Keratinocyte (primary cell): ENCODE measurements at regions not wholly inside any gene's neighbourhood (a gene's known extent, or its start where the extent isn't known, plus 50 kb on each side); places are given as distances from the start of the nearest gene placed in this dataset.

Experiments
- DNase-seq: peaks from one replicate; pipeline ENCODE4 v3.0.0-alpha.2; 2011; ENCODE audit warnings: low read depth, missing footprints, low spot score
- FAIRE-seq: peaks from 2 replicates; lab custom pipeline; 2011; peaks lifted over from hg19 to GRCh38; lab: Jason Lieb, UNC
- H2AFZ ChIP-seq: 2 replicates; pipeline ENCODE4 v1.6.0; 2012; ENCODE audit warnings: low read length, control low read depth, inconsistent platforms; ENCODE audit not compliant: control insufficient read depth
- H3K27ac ChIP-seq: 2 replicates; pipeline ENCODE4 v1.5.1; 2011; ENCODE audit warnings: low read length; ENCODE audit not compliant: control insufficient read depth, insufficient read depth
- H3K27me3 ChIP-seq: 3 replicates; pipeline ENCODE4 v1.6.0; 2011; ENCODE audit warnings: low read length; ENCODE audit not compliant: control insufficient read depth, insufficient read depth; ENCODE audit errors: extremely low read depth
- H3K36me3 ChIP-seq, 2 experiments: 2 replicates in 1 of 2; 3 replicates in 1 of 2; pipeline ENCODE4 v1.5.1; 2011; ENCODE audit warnings: low read length in 2 of 2, mild to moderate bottlenecking in 1 of 2; ENCODE audit not compliant: control insufficient read depth in 2 of 2, insufficient read depth in 2 of 2; ENCODE audit errors: extremely low read depth in 1 of 2
- H3K4me1 ChIP-seq: 3 replicates; pipeline ENCODE4 v1.5.1; 2011; ENCODE audit warnings: low read length; ENCODE audit not compliant: control insufficient read depth, insufficient read depth; ENCODE audit errors: extremely low read depth
- H3K4me2 ChIP-seq: 3 replicates; pipeline ENCODE4 v1.6.0; 2011; ENCODE audit warnings: low read depth, low read length; ENCODE audit not compliant: control insufficient read depth, insufficient read depth; ENCODE audit errors: extremely low read depth
- H3K4me3 ChIP-seq, 3 experiments: fragments of 200-600 bp in 1 of 3; sonication (generic) in 1 of 3; 2 replicates in 2 of 3; 3 replicates in 1 of 3; pipeline ENCODE4 v1.5.1; 2011 to 2016; ENCODE audit warnings: low read length in 3 of 3, mild to moderate bottlenecking in 3 of 3, control low read depth in 2 of 3, inconsistent platforms in 1 of 3, low read depth in 1 of 3, mixed read lengths in 1 of 3, mixed run types in 1 of 3, moderate library complexity in 1 of 3; ENCODE audit not compliant: control insufficient read depth in 2 of 3, insufficient read depth in 2 of 3; ENCODE audit errors: extremely low read depth in 1 of 3
- H3K79me2 ChIP-seq: 2 replicates; pipeline ENCODE4 v1.6.0; 2012; ENCODE audit warnings: low read length; ENCODE audit not compliant: control insufficient read depth, insufficient read depth
- H3K9ac ChIP-seq: 3 replicates; pipeline ENCODE4 v1.6.0; 2011; ENCODE audit warnings: low read length; ENCODE audit not compliant: control insufficient read depth, insufficient read depth; ENCODE audit errors: extremely low read depth
- H3K9me1 ChIP-seq: 3 replicates; pipeline ENCODE4 v1.6.0; 2011; ENCODE audit warnings: low read length; ENCODE audit not compliant: control insufficient read depth, insufficient read depth; ENCODE audit errors: extremely low read depth
- H3K9me3 ChIP-seq: 2 replicates; pipeline ENCODE4 v1.5.1; 2012; ENCODE audit warnings: low read depth, low read length; ENCODE audit not compliant: control insufficient read depth
- H4K20me1 ChIP-seq: 3 replicates; pipeline ENCODE4 v1.6.0; 2011; ENCODE audit warnings: low read length; ENCODE audit not compliant: control insufficient read depth, insufficient read depth; ENCODE audit errors: extremely low read depth
- CTCF ChIP-seq, 3 experiments: IDR thresholded peaks in 1 of 3; conservative IDR thresholded peaks in 1 of 3; optimal IDR thresholded peaks in 1 of 3; 2 replicates in 2 of 3; 3 replicates in 1 of 3; pipeline versions ENCODE3 to v1.5.1; 2011; ENCODE audit warnings: low read length in 3 of 3, mild to moderate bottlenecking in 3 of 3, moderate library complexity in 2 of 3, control low read depth in 1 of 3, inconsistent platforms in 1 of 3; ENCODE audit not compliant: insufficient read depth in 2 of 3; ENCODE audit errors: extremely low read depth in 1 of 3
- EZH2 ChIP-seq: IDR thresholded peaks from one replicate; pipeline ENCODE4 v1.6.1; 2012; ENCODE audit warnings: inconsistent platforms, mild to moderate bottlenecking, low read length, moderate library complexity
- dilution Hi-C: fragments of 300-500 bp; cut with MboI; formaldehyde crosslinking; loops from one replicate; pipeline ENCODE4 v1.7.0; 2020; ENCODE audit warnings: low sequenced_read_pairs; ENCODE audit not compliant: extremely low pct_ligation_motif_present

GRCh38 chr13:95479731-95480130, 72.8 kb upstream of the CLDN10 start:
- no peak overlapping the region for H3K4me2 ChIP-seq
- H3K79me2 ChIP-seq = no peaks in the 10 kb centered on the region
- no peak overlapping the region for H3K27ac ChIP-seq
- H3K27me3 ChIP-seq = peaks cover 5% of the 10 kb centered on the region
- DNase-seq = no peak
- no peak overlapping the region for H3K4me3 ChIP-seq
- no peaks in the 10 kb centered on the region for H3K9me1 ChIP-seq
- no peak overlapping the region for H2AFZ ChIP-seq
- H3K36me3 ChIP-seq = no peaks in the 10 kb centered on the region
- H3K9me3 ChIP-seq = no peaks in the 10 kb centered on the region
- TF ChIP-seq EZH2 = no peak
- no peak for TF ChIP-seq CTCF (optimal IDR thresholded peaks at IDR 0.05 in 1 of 3, IDR thresholded peaks at IDR 0.05 in 1 of 3, conservative IDR thresholded peaks at IDR 0.05 in 1 of 3; ENCODE audit: extremely low read depth in 1 of 3, insufficient read depth in 2 of 3, low read length in 3 of 3)
- dilution Hi-C loops = no loop called here
- H3K4me1 ChIP-seq = peaks cover 3% of the 10 kb centered on the region
- no peaks in the 10 kb centered on the region for H4K20me1 ChIP-seq
- no peak for FAIRE-seq
- H3K9ac ChIP-seq = no peak overlapping the region

GRCh38 chr13:95480131-95480545, 72.4 kb upstream of the CLDN10 start:
- H3K4me2 ChIP-seq = no peak overlapping the region
- TF ChIP-seq EZH2 (no peak), CTCF (optimal IDR thresholded peaks at IDR 0.05 in 1 of 3, IDR thresholded peaks at IDR 0.05 in 1 of 3, conservative IDR thresholded peaks at IDR 0.05 in 1 of 3; ENCODE audit: extremely low read depth in 1 of 3, insufficient read depth in 2 of 3, low read length in 3 of 3) (no peak)
- H3K27ac ChIP-seq = no peak overlapping the region
- FAIRE-seq = no peak
- no peaks in the 10 kb centered on the region for H3K36me3 ChIP-seq
- no peaks in the 10 kb centered on the region for H3K9me3 ChIP-seq
- H2AFZ ChIP-seq = no peak overlapping the region
- H3K9ac ChIP-seq = no peak overlapping the region
- H3K9me1 ChIP-seq = no peaks in the 10 kb centered on the region
- dilution Hi-C loops = no loop called here
- H3K79me2 ChIP-seq = no peaks in the 10 kb centered on the region
- DNase-seq = no peak
- H3K27me3 ChIP-seq = peaks cover 5% of the 10 kb centered on the region
- no peaks in the 10 kb centered on the region for H4K20me1 ChIP-seq
- H3K4me1 ChIP-seq = peaks cover 5% of the 10 kb centered on the region
- H3K4me3 ChIP-seq = no peak overlapping the region
